IPS-NIHi11 (cell line): ENCODE measurements at regions not wholly inside any gene's neighbourhood (a gene's known extent, or its start where the extent isn't known, plus 50 kb on each side); places are given as distances from the start of the nearest gene placed in this dataset.
"Not testable (repeated sequence)": the region's sequence is repeated elsewhere in the genome, so short reads cannot be mapped to it uniquely, and the experiment has no call there.

Source experiments
- DNase-seq: peaks from one replicate; pipeline ENCODE4 v3.0.0; 2012; ENCODE audit warnings: mixed read lengths, low spot score

GRCh38 chr7:37546677-37547076 is 98.0 kb upstream of the ELMO1 start:
- DNase-seq: no peak

GRCh38 chr7:37549076-37549931 is 100.6 kb upstream of the ELMO1 start:
- no peak for DNase-seq

- DNase-seq: no peak
Measured at GRCh38 chr7:37550426-37550825, 101.8 kb upstream of the ELMO1 start.

GRCh38 chr7:37550872-37551271 is 102.2 kb upstream of the ELMO1 start:
- DNase-seq: no peak

- DNase-seq: no peak
Measured at GRCh38 chr7:37552030-37552429, 103.4 kb upstream of the ELMO1 start.

GRCh38 chr7:37552439-37552838 is 103.8 kb upstream of the ELMO1 start:
- not testable (repeated sequence) for DNase-seq

GRCh38 chr7:37555528-37555927 is 106.9 kb upstream of the ELMO1 start:
- DNase-seq: no peak

- DNase-seq: no peak
Measured at GRCh38 chr7:37557571-37558209, 109.0 kb upstream of the ELMO1 start.

- DNase-seq: no peak
Measured at GRCh38 chr7:37558320-37559096, 109.8 kb upstream of the ELMO1 start.

GRCh38 chr7:37570145-37570544 is 113.4 kb upstream of the GPR141 start:
- no peak for DNase-seq

- no peak for DNase-seq
Measured at GRCh38 chr7:37571806-37572205, 111.8 kb upstream of the GPR141 start.

- no peak for DNase-seq
Measured at GRCh38 chr7:37577412-37577811, 106.2 kb upstream of the GPR141 start.

GRCh38 chr7:37577901-37578300 is 105.7 kb upstream of the GPR141 start:
- peak; percentile 9 for DNase-seq

GRCh38 chr7:37578350-37578749 is 105.2 kb upstream of the GPR141 start:
- no peak for DNase-seq

- no peak for DNase-seq
Measured at GRCh38 chr7:37580376-37580775, 103.2 kb upstream of the GPR141 start.

GRCh38 chr7:37584651-37585463 is 98.7 kb upstream of the GPR141 start:
- DNase-seq: not testable (repeated sequence)

GRCh38 chr7:37590824-37591223 is 92.7 kb upstream of the GPR141 start:
- no peak for DNase-seq

GRCh38 chr7:37592366-37592765 is 91.2 kb upstream of the GPR141 start:
- DNase-seq: no peak

- no peak for DNase-seq
Measured at GRCh38 chr7:37594602-37595001, 89.0 kb upstream of the GPR141 start.

- no peak for DNase-seq
Measured at GRCh38 chr7:37598824-37599223, 84.7 kb upstream of the GPR141 start.

- DNase-seq: no peak
Measured at GRCh38 chr7:37601321-37601720, 82.2 kb upstream of the GPR141 start.

- DNase-seq: no peak
Measured at GRCh38 chr7:37604078-37604477, 79.5 kb upstream of the GPR141 start.
